H1 (cell line): ENCODE measurements at regions not wholly inside any gene's neighbourhood (a gene's known extent, or its start where the extent isn't known, plus 50 kb on each side); places are given as distances from the start of the nearest gene placed in this dataset.

ENCODE experiments used
- CTCF ChIA-PET: fragments of 300-600 bp; sonication (Branson Sonifier 250); formaldehyde crosslinking; loops from one replicate; lab custom pipeline; 2021; ENCODE audit not compliant: partially characterized antibody; lab: Charles Lee
- POLR2A ChIA-PET: fragments of 300-600 bp; sonication (Branson Sonifier 250); formaldehyde crosslinking; loops from one replicate; lab custom pipeline; 2021; ENCODE audit warnings: inconsistent platforms; ENCODE audit not compliant: partially characterized antibody; lab: Charles Lee
- DNase-seq, 2 experiments: peaks; one replicate each; pipeline versions ENCODE4 v3.0.0 to v3.0.0-alpha.2; 2010 to 2022; ENCODE audit warnings: low spot score in 2 of 2, low read depth in 1 of 2, mixed read lengths in 1 of 2
- FAIRE-seq: peaks from 2 replicates; lab custom pipeline; 2011; peaks lifted over from hg19 to GRCh38; lab: Jason Lieb, UNC
- H2AFZ ChIP-seq: 2 replicates; pipeline ENCODE4 v1.8.1; 2012; ENCODE audit warnings: low read length, inconsistent platforms
- H2AK5ac ChIP-seq: 2 replicates; pipeline ENCODE4 v1.6.1; 2013; ENCODE audit warnings: low read depth, low read length
- H2BK120ac ChIP-seq: replicated peaks from 2 replicates; pipeline ENCODE3; 2013; ENCODE audit warnings: low read depth, low read length, inconsistent platforms
- H2BK12ac ChIP-seq: 2 replicates; pipeline ENCODE4 v1.6.1; 2013; ENCODE audit warnings: low read depth, low read length
- H2BK15ac ChIP-seq: 2 replicates; pipeline ENCODE4 v1.6.1; 2013; ENCODE audit warnings: low read length
- H2BK20ac ChIP-seq: 2 replicates; pipeline ENCODE4 v1.6.1; 2013; ENCODE audit warnings: low read length
- H2BK5ac ChIP-seq: 2 replicates; pipeline ENCODE4 v1.6.1; 2013; ENCODE audit warnings: low read depth, low read length
- H3K14ac ChIP-seq: 2 replicates; pipeline ENCODE4 v1.6.1; 2013; ENCODE audit warnings: inconsistent platforms; ENCODE audit not compliant: insufficient read length
- H3K18ac ChIP-seq: 2 replicates; pipeline ENCODE4 v1.6.1; 2013; ENCODE audit warnings: low read length; ENCODE audit errors: extremely low read depth
- H3K23ac ChIP-seq: 2 replicates; pipeline ENCODE4 v1.6.1; 2013; ENCODE audit warnings: inconsistent platforms; ENCODE audit not compliant: insufficient read length
- H3K23me2 ChIP-seq: 2 replicates; pipeline ENCODE4 v1.6.1; 2013; ENCODE audit warnings: low read depth, low read length
- H3K27ac ChIP-seq: 2 replicates; pipeline ENCODE4 v1.6.1; 2011; ENCODE audit warnings: low read depth, low read length, inconsistent platforms
- H3K27me3 ChIP-seq, 4 experiments: replicated peaks in 1 of 4; 1 replicate in 1 of 4; 2 replicates in 3 of 4; pipeline versions ENCODE4 v1.6.1 to v1.8.1; 2011 to 2013; ENCODE audit warnings: low read length in 3 of 4, mild to moderate bottlenecking in 3 of 4, inconsistent platforms in 2 of 4, mixed read lengths in 2 of 4, moderate library complexity in 1 of 4; ENCODE audit not compliant: control insufficient read depth in 3 of 4, insufficient read depth in 3 of 4; ENCODE audit errors: extremely low read depth in 1 of 4
- H3K36me3 ChIP-seq, 4 experiments: 2 replicates each; pipeline versions ENCODE4 v1.6.1 to v1.8.1; 2011 to 2013; ENCODE audit warnings: mild to moderate bottlenecking in 4 of 4, low read length in 3 of 4, moderate library complexity in 2 of 4, control low read depth in 1 of 4, inconsistent platforms in 1 of 4; ENCODE audit not compliant: insufficient read depth in 4 of 4, control insufficient read depth in 2 of 4
- H3K4ac ChIP-seq: replicated peaks from 2 replicates; pipeline ENCODE3; 2013; ENCODE audit warnings: low read length, low read depth, mixed read lengths, inconsistent platforms; ENCODE audit not compliant: insufficient read length
- H3K4me1 ChIP-seq, 4 experiments: replicated peaks in 1 of 4; 1 replicate in 1 of 4; 2 replicates in 3 of 4; pipeline versions ENCODE4 v1.6.1 to v1.8.1; 2011 to 2013; ENCODE audit warnings: low read length in 3 of 4, inconsistent platforms in 2 of 4, mixed read lengths in 1 of 4; ENCODE audit not compliant: insufficient read depth in 4 of 4, control insufficient read depth in 3 of 4
- H3K4me2 ChIP-seq, 2 experiments: 2 replicates each; pipeline versions ENCODE4 v1.6.1 to v1.8.1; 2011 to 2013; ENCODE audit warnings: low read depth in 2 of 2, low read length in 2 of 2, control low read depth in 1 of 2, inconsistent platforms in 1 of 2, mild to moderate bottlenecking in 1 of 2; ENCODE audit not compliant: insufficient read depth in 1 of 2
- H3K4me3 ChIP-seq, 4 experiments: fragments of 200-600, 300-600 bp in 1 of 4; sonication (generic), shearing (Covaris generic), sonication (Bioruptor Twin) in 1 of 4; 2 replicates each; pipeline versions ENCODE4 v1.5.1 to v1.8.1; 2011 to 2016; ENCODE audit warnings: low read length in 4 of 4, low read depth in 3 of 4, control low read depth in 2 of 4, inconsistent platforms in 2 of 4, mild to moderate bottlenecking in 2 of 4, mixed read lengths in 1 of 4, moderate library complexity in 1 of 4; ENCODE audit not compliant: insufficient read depth in 2 of 4; ENCODE audit errors: extremely low read depth in 1 of 4
- H3K56ac ChIP-seq: replicated peaks from 2 replicates; pipeline ENCODE3; 2013; ENCODE audit warnings: low read depth, mild to moderate bottlenecking, mixed read lengths, low read length, inconsistent platforms; ENCODE audit not compliant: insufficient read length
- H3K79me1 ChIP-seq: 2 replicates; pipeline ENCODE4 v1.6.1; 2013; ENCODE audit warnings: low read depth, low read length, control low read depth
- H3K79me2 ChIP-seq, 2 experiments: 2 replicates each; pipeline versions ENCODE4 v1.6.1 to v1.8.1; 2012 to 2013; ENCODE audit warnings: low read length in 2 of 2, mild to moderate bottlenecking in 2 of 2, inconsistent platforms in 1 of 2; ENCODE audit not compliant: insufficient read depth in 2 of 2, control insufficient read depth in 1 of 2
- H3K9ac ChIP-seq, 4 experiments: replicated peaks in 1 of 4; 1 replicate in 1 of 4; 2 replicates in 3 of 4; pipeline versions ENCODE4 v1.6.1 to v1.8.1; 2011 to 2013; ENCODE audit warnings: low read depth in 3 of 4, low read length in 3 of 4, control low read depth in 2 of 4, mild to moderate bottlenecking in 2 of 4, moderate library complexity in 2 of 4, inconsistent platforms in 1 of 4; ENCODE audit errors: extremely low read depth in 1 of 4
- H3K9me3 ChIP-seq, 2 experiments: 2 replicates each; pipeline versions ENCODE4 v1.6.1 to v1.8.1; 2012 to 2013; ENCODE audit warnings: mild to moderate bottlenecking in 2 of 2, moderate library complexity in 2 of 2, control low read depth in 1 of 2, inconsistent platforms in 1 of 2, low read depth in 1 of 2, low read length in 1 of 2, mixed read lengths in 1 of 2; ENCODE audit not compliant: insufficient read depth in 2 of 2
- H4K20me1 ChIP-seq, 2 experiments: replicated peaks in 1 of 2; 2 replicates each; pipeline versions ENCODE3 to v1.8.1; 2011 to 2013; ENCODE audit warnings: inconsistent platforms in 2 of 2, low read length in 2 of 2, mild to moderate bottlenecking in 1 of 2; ENCODE audit not compliant: insufficient read depth in 2 of 2, control insufficient read depth in 1 of 2
- H4K5ac ChIP-seq: 2 replicates; pipeline ENCODE4 v1.6.1; 2013; ENCODE audit warnings: low read length, low read depth, mixed read lengths, inconsistent platforms; ENCODE audit not compliant: insufficient read length
- H4K8ac ChIP-seq: 2 replicates; pipeline ENCODE4 v1.8.0; 2013; ENCODE audit warnings: mild to moderate bottlenecking, moderate library complexity, low read length, inconsistent platforms; ENCODE audit not compliant: insufficient read depth; ENCODE audit errors: extremely low read depth
- H4K91ac ChIP-seq: replicated peaks from 2 replicates; pipeline ENCODE3; 2013; ENCODE audit warnings: low read length, mixed read lengths, inconsistent platforms; ENCODE audit not compliant: insufficient read length
- ASH2L ChIP-seq: fragments of 200-600, 300-600 bp; sonication (generic); IDR thresholded peaks from one replicate; pipeline ENCODE4 v1.7.1; 2017; ENCODE audit warnings: low read length
- BACH1 ChIP-seq: IDR thresholded peaks from 2 replicates; pipeline ENCODE4 v1.6.1; 2012; ENCODE audit warnings: low read length, improper control_type of control experiment
- BCL11A ChIP-seq, 2 experiments: IDR thresholded peaks; one replicate each; pipeline ENCODE4 v1.6.1; 2011; ENCODE audit warnings: low read depth in 2 of 2, low read length in 2 of 2, mild to moderate bottlenecking in 2 of 2
- CBX5 ChIP-seq: fragments of 300-800, 300-1000 bp; sonication (generic); IDR thresholded peaks from 2 replicates; pipeline ENCODE4 v1.7.1; 2016; ENCODE audit warnings: antibody characterized with exemption, low read length, low read depth
- CHD2 ChIP-seq: IDR thresholded peaks from 2 replicates; pipeline ENCODE4 v1.6.1; 2012; ENCODE audit warnings: low read length, improper control_type of control experiment
- EZH2 ChIP-seq: fragments of 200-600 bp; sonication (generic); IDR thresholded peaks from 2 replicates; pipeline ENCODE4 v1.7.1; 2012; ENCODE audit warnings: low read depth, mild to moderate bottlenecking, moderate library complexity, low read length, inconsistent platforms; ENCODE audit not compliant: severe bottlenecking
- GABPA ChIP-seq: IDR thresholded peaks from 2 replicates; pipeline ENCODE4 v1.6.1; 2011; ENCODE audit warnings: mild to moderate bottlenecking, low read length, moderate library complexity, borderline replicate concordance; ENCODE audit not compliant: insufficient read depth
- HDAC6 ChIP-seq: IDR thresholded peaks from one replicate; pipeline ENCODE4 v1.7.1; 2012; ENCODE audit warnings: low read depth, mild to moderate bottlenecking, inconsistent platforms, low read length, moderate library complexity
- JUND ChIP-seq: IDR thresholded peaks from 2 replicates; pipeline ENCODE4 v1.6.1; 2011; ENCODE audit warnings: mild to moderate bottlenecking, improper control_type of control experiment, low read length
- MAX ChIP-seq: IDR thresholded peaks from 2 replicates; pipeline ENCODE4 v1.6.1; 2012; ENCODE audit warnings: inconsistent platforms
- NRF1 ChIP-seq: IDR thresholded peaks from 2 replicates; pipeline ENCODE4 v1.6.1; 2011; ENCODE audit warnings: mild to moderate bottlenecking, low read depth, low read length, improper control_type of control experiment
- SUZ12 ChIP-seq: fragments of 200-600 bp; sonication (generic); IDR thresholded peaks from 2 replicates; pipeline ENCODE4 v1.6.1; 2012; ENCODE audit warnings: mild to moderate bottlenecking, inconsistent platforms, low read length, moderate library complexity, mixed read lengths
- TAF1 ChIP-seq: IDR thresholded peaks from 2 replicates; pipeline ENCODE4 v1.6.1; 2011; ENCODE audit warnings: mild to moderate bottlenecking, low read depth, low read length
- TAF7 ChIP-seq: optimal IDR thresholded peaks from 2 replicates; pipeline ENCODE3; 2011; ENCODE audit warnings: low read depth, mild to moderate bottlenecking, inconsistent platforms, low read length, moderate library complexity, borderline replicate concordance
- TCF12 ChIP-seq: IDR thresholded peaks from 2 replicates; pipeline ENCODE4 v1.6.1; 2011; ENCODE audit warnings: low read depth, mild to moderate bottlenecking, low read length
- YY1 ChIP-seq: IDR thresholded peaks from 2 replicates; pipeline ENCODE4 v1.6.1; 2011; ENCODE audit warnings: low read depth, mild to moderate bottlenecking, low read length
- WGBS, 2 experiments: shearing (Covaris generic) in 1 of 2; methylation state at CpG; one replicate each; pipeline versions ENCODE4 v1.1.6 to v1.1.7; 2013 to 2015; ENCODE audit warnings: low lambda C conversion rate in 2 of 2, mixed read lengths in 2 of 2, inconsistent platforms in 1 of 2, low coverage in 1 of 2, missing lambda C conversion rate in 1 of 2; ENCODE audit not compliant: insufficient replicate concordance in 2 of 2, insufficient coverage in 1 of 2, insufficient read length in 1 of 2; ENCODE audit errors: extremely low coverage in 1 of 2, missing lambda C conversion rate in 1 of 2; 5-methylcytosine and 5-hydroxymethylcytosine counted together

DNA sequence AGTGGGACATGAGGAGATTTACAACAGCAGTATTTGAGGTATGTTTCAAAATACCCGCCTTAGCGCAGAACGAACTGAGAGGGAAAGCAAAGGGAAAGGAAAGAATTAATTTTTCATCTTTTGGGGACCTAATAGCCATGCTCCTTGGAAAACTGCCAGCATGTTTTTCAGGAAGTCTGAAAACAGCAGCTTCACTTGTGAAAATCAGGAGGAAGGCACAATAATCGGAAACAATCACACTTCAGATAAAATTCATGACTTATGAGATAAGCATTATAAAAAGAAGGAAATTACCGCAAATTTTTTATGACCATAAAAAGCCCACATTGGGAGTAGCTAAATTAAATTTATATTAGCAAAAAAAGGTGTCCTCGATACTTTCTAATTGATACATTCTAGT lies 541.1 kb downstream of the HAO1 start:
- H3K9ac ChIP-seq, result no peak overlapping the region
- H3K23ac ChIP-seq, result no peak overlapping the region
- H3K4ac ChIP-seq, result no peak overlapping the region
- no peak overlapping the region for H2BK5ac ChIP-seq
- no peak overlapping the region for H4K91ac ChIP-seq
- H3K4me2 ChIP-seq, result no peak overlapping the region
- H2BK12ac ChIP-seq, result no peak overlapping the region
- no peaks in the 10 kb centered on the region for H3K27me3 ChIP-seq
- H2AFZ ChIP-seq, result no peak overlapping the region
- no peak overlapping the region for H4K8ac ChIP-seq
- H3K9me3 ChIP-seq, result no peaks in the 10 kb centered on the region; a peak in 1 of 4 replicates
- no peak overlapping the region for H3K27ac ChIP-seq
- H3K4me3 ChIP-seq, result no peak overlapping the region
- no peak overlapping the region for H2AK5ac ChIP-seq
- no peaks in the 10 kb centered on the region for H3K79me2 ChIP-seq
- no peak overlapping the region for H3K18ac ChIP-seq
- no peak overlapping the region for H3K14ac ChIP-seq
- no peaks in the 10 kb centered on the region; a peak in 1 of 7 replicates for H3K4me1 ChIP-seq
- H2BK20ac ChIP-seq, result no peak overlapping the region
- ChIA-PET CTCF (interaction anchor here (0.6 to 1.9 kb wide), 2 partner anchors 23 to 462 kb away, joined by 3 to 9 read pairs; no protein-coding TSS in a partner anchor), POLR2A (no interaction called here)
- DNase-seq (no peak), FAIRE-seq (no peak)
- H2BK120ac ChIP-seq, result no peak overlapping the region
- no peaks in the 10 kb centered on the region for H3K79me1 ChIP-seq
- H3K36me3 ChIP-seq, result no peaks in the 10 kb centered on the region
- H3K56ac ChIP-seq, result no peak overlapping the region
- no peaks in the 10 kb centered on the region for H3K23me2 ChIP-seq
- H4K5ac ChIP-seq, result no peak overlapping the region
- no peak overlapping the region for H2BK15ac ChIP-seq
- H4K20me1 ChIP-seq, result no peaks in the 10 kb centered on the region
- WGBS, 2 experiments, result 93% methylated on average over 6 of the region's 6 CpGs; no CpG with 5 or more reads in 1 of the 2 experiments
- no peak for TF ChIP-seq EZH2
- TF ChIP-seq TAF1, result no peak
- TF ChIP-seq MAX, result no peak
- TF ChIP-seq ASH2L, result no peak
- no peak for TF ChIP-seq JUND
- no peak for TF ChIP-seq GABPA
- TF ChIP-seq NRF1, result no peak
- TF ChIP-seq CBX5, result no peak
- TF ChIP-seq TCF12, result no peak
- no peak for TF ChIP-seq BCL11A (IDR thresholded peaks at IDR 0.05; ENCODE audit: low read depth in 2 of 2, low read length in 2 of 2)
- no peak for TF ChIP-seq YY1
- no peak for TF ChIP-seq TAF7
- no peak for TF ChIP-seq HDAC6
- TF ChIP-seq BACH1, result no peak
- no peak for TF ChIP-seq SUZ12
- TF ChIP-seq CHD2, result no peak
